ENCODE measurements at regions not wholly inside any gene's neighbourhood (a gene's known extent, or its start where the extent isn't known, plus 50 kb on each side); places are given as distances from the start of the nearest gene placed in this dataset.

DNA sequence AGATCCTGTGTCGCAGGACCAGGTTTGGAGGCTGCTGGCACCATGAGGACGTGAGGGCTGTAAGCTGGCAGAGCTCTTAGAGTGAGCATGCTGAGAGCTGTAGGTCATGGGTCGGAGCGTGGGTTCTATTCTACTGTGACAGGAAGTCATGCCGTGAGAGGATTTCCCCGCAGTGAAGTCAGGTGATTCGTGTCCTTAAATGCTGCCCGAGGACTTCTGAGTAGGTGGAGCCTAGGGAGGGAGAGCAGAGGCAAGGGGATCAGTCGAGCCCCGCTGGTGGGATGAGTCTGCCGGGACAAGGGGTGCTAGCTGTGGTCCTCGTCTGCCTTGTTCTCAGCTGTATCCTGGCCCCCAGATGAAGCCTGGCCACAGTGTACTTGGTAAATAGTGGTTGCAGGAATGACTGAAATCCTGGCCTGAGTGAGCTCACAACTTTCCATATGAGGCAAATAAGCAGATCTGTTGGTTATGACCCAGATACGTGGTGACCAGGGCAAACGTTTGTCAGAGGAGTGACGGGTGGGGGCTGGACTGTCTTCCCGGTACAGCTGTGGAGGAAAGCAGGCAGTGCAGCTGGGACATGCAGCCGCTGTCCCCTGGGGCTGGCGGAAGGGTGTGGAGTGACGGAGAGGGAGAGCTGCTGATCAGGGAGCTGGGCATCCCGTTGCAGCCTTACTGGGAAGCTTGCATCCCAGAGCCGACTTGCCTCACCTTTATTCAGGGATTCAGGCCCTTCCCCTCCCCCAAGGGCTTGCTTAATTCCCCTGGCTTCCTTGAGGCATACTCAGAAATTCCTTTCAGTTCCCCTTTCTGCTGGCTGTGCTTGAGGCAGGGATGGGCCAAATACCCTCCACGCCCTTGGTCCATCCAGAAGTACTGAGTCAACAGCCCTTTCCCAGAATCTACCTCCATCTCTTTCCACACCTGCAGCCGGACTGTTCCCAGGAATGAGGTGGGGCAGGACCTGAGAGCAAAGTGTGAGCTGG is 250.9 kb upstream of the RREB1 start:
- no peak overlapping the region for H3K4me3 ChIP-seq (replicated peaks; ENCODE audit: low read depth, low read length)
- TF ChIP-seq, protein P1, sequence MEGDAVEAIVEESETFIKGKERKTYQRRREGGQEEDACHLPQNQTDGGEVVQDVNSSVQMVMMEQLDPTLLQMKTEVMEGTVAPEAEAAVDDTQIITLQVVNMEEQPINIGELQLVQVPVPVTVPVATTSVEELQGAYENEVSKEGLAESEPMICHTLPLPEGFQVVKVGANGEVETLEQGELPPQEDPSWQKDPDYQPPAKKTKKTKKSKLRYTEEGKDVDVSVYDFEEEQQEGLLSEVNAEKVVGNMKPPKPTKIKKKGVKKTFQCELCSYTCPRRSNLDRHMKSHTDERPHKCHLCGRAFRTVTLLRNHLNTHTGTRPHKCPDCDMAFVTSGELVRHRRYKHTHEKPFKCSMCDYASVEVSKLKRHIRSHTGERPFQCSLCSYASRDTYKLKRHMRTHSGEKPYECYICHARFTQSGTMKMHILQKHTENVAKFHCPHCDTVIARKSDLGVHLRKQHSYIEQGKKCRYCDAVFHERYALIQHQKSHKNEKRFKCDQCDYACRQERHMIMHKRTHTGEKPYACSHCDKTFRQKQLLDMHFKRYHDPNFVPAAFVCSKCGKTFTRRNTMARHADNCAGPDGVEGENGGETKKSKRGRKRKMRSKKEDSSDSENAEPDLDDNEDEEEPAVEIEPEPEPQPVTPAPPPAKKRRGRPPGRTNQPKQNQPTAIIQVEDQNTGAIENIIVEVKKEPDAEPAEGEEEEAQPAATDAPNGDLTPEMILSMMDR (IDR thresholded peaks at IDR 0.05; ENCODE audit: low read length, missing control alignments): no peak
- DNase-seq (ENCODE audit: low read depth): peak; percentile 49

DNA sequence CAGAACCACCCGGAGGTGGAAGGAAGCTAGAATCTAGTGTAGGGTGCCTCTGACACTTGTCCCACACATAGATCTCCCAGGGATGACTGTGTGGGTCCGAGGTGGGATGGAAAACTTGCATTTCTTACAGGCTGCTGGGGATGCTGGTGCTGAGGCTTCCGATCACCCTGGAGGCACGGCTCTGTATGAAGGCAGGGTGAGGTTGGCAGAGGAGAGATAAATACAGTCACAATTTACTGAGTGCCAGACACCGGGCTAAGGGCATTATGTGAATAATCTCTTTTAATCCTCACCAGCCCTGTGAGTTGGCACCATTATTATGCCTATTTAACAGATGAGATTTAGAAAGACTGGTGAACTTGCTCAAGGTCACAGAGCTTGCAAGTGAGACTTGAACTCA is 250.2 kb upstream of the RREB1 start:
- no peak for DNase-seq (ENCODE audit: low read depth)
- TF ChIP-seq, protein P1 (IDR thresholded peaks at IDR 0.05; ENCODE audit: low read length, missing control alignments): no peak
- H3K4me3 ChIP-seq (replicated peaks; ENCODE audit: low read depth, low read length): no peak overlapping the region

DNA sequence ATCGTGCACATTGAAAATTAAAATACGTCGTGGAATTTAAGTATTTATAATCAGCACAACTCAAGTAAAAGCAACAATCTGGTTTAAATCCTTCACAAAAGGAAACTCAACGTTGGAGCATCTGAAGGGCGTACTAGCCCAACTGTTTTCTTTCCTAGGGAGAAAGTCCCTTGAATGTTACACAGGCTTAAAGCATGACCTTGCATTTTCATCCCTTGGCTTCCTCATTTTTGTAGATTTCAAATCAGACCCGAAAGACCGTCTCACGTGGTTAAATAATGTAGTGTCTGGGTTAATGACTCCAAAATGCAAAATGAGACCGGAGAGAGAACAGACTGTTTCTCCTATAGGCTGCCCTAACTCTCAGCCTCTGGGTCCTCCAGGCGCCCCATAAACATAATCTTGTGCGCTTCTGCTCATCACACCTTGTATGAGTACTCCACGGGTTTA is 249.2 kb upstream of the RREB1 start:
- DNase-seq (ENCODE audit: low read depth): no peak
- no peak overlapping the region for H3K4me3 ChIP-seq (replicated peaks; ENCODE audit: low read depth, low read length)
- TF ChIP-seq, protein P1 (IDR thresholded peaks at IDR 0.05; ENCODE audit: low read length, missing control alignments): no peak

DNA sequence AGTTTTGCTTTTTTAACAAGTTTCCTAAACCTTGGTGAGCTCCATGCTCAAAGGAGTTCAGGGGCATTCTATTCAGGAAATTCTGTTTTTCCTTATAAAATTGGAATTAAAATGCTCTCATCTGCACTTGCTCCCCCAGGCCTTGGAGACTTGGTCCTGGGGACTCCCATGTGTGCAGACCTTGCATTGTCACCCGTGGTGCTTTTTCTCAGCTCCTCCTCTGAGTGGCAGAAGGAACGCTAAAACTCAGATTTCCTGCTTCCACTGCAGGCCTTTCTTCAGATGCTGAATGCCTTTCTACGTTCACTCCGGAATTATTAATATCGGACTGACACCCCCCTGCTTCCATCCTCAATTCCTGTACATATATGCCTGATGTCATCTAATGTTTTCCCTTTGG is 248.7 kb upstream of the RREB1 start:
- no peak for DNase-seq (ENCODE audit: low read depth)
- TF ChIP-seq, protein P1 (IDR thresholded peaks at IDR 0.05; ENCODE audit: low read length, missing control alignments): no peak
- H3K4me3 ChIP-seq (replicated peaks; ENCODE audit: low read depth, low read length): no peak overlapping the region

DNA sequence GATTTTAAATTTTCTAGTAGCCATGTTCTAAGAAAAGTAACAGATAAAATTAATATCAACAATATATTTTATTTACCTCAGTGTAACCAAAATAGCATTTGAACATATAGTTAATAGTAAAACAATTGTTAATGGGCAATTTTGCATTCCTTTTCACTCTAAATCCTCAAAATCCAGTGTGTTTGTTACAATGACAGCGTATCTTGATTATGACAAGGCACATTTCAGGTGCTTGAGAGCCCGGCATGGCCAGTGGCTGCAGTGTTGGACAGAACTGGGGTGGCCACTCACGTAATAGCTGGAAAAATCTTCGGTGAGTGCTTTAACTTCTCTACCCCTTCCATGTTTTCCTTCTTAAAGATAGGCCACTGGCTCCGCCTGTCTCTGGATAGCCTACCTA is 248.0 kb upstream of the RREB1 start:
- DNase-seq (ENCODE audit: low read depth): no peak
- TF ChIP-seq, protein P1 (IDR thresholded peaks at IDR 0.05; ENCODE audit: low read length, missing control alignments): no peak
- no peak overlapping the region for H3K4me3 ChIP-seq (replicated peaks; ENCODE audit: low read depth, low read length)

DNA sequence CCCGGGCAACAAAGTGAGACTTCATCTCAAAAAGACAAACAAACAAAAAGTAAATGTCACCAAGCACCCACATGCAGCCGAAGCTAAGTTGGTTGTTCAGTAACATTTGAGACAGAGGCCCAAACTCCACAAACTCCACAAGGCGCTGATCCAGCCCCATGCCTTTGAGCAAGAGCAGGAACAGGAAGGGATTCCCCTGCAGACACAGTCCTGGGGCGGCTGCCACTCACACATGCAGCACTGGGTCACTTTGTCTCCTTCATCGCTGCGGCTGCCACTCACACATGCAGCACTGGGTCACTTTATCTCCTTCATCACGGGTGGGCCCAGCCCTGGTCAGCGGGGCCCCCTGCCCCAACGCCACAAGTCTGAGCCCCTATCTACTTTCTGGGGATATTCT is 246.9 kb upstream of the RREB1 start:
- TF ChIP-seq, protein P1 (IDR thresholded peaks at IDR 0.05; ENCODE audit: low read length, missing control alignments): no peak
- no peak for DNase-seq (ENCODE audit: low read depth)

More for the DNA sequence above, 246.9 kb upstream of the RREB1 start:
- no peak overlapping the region for H3K4me3 ChIP-seq (replicated peaks; ENCODE audit: low read depth, low read length)

Measured in fibroblast of pulmonary artery (primary cell).